HG02870 (cell line): ENCODE measurements at regions not wholly inside any gene's neighbourhood (a gene's known extent, or its start where the extent isn't known, plus 50 kb on each side); places are given as distances from the start of the nearest gene placed in this dataset.

ENCODE experiments used
- ATAC-seq: cut with Tn5 transposase; IDR thresholded peaks from one replicate; pipeline ENCODE4 v1.9.1; 2021; ENCODE audit warnings: mild to moderate bottlenecking, moderate library complexity; ENCODE audit not compliant: unreplicated experiment

DNA sequence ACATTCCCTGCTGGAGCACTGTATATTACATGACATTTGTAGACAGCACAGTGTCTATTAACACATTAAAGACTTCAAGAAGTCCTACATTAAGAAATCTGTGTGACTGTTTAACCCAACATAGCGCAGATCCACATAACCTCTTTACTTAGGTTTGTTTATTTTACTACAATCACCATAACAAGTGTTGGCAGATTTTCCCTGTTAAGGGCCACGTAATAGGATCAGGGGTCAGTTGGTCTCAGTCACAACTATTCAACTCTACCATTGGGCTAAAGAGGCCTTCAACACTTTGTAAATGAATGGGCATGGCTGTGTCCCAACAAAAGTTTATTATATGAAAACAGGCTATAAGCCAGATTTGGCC lies 51.3 kb upstream of the ADORA2B start:
- ATAC-seq = no peak

- ATAC-seq = no peak
Observed at GRCh38 chr17:15894258-15894657, 50.7 kb upstream of the ADORA2B start.

DNA sequence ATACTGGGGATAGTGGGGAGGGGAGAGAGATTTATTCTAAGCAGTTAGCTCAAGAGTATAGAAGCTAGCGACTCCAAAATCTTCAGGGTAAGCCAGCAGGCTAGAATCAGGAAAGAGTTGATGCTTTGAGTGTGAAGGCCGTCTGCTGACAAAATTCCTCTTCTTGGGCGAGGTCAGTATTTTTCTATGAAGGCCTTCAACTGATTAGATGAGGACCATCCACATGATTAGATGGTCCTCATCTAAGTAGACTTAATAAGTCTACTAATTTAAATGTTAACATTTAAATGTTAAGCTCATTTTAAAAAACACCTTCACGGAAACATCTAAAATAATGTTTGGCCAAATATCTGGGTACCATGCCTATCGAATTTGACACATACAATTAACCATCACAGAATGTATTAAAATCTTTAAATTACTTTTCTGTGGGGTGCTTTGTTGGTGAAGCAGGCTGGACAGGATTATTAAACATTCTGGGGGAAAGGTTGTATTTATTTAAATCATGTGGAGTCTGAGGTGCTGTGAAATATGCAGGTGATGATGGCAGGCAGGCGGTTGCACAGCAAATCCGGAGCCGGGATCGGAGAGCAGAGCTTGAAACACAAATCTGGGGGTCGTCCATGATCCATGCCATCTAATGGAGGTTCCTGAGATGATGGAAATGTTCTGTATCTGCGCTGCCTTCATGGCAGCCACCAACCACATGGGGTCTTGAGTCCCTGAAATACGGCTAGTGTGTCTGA lies 49.8 kb upstream of the ADORA2B start:
- ATAC-seq = no peak
